Stomach (tissue), 8 donors: ENCODE measurements at regions not wholly inside any gene's neighbourhood (a gene's known extent, or its start where the extent isn't known, plus 50 kb on each side); places are given as distances from the start of the nearest gene placed in this dataset.

Source experiments
- DNase-seq, 2 donors: peaks; one replicate each; pipeline versions ENCODE4 v3.0.0 to v3.0.0-alpha.2; 2013 to 2019
- H3K27ac ChIP-seq, 5 donors: fragments of 200-600 bp in 4 of 5; sonication (generic) in 4 of 5; one replicate each; pipeline ENCODE4 v1.5.1; 2013 to 2019; ENCODE audit warnings: mild to moderate bottlenecking in 1 of 5, moderate library complexity in 1 of 5
- H3K27me3 ChIP-seq, 3 donors: fragments of 200-600 bp; sonication (generic); one replicate each; pipeline ENCODE4 v1.5.1; 2017 to 2019; ENCODE audit warnings: mixed run types in 1 of 3
- H3K36me3 ChIP-seq, 4 donors: fragments of 200-600 bp; sonication (generic); 1 replicate in 3 of 4; 2 replicates in 1 of 4; pipeline ENCODE4 v1.5.1; 2016 to 2019
- H3K4me1 ChIP-seq, 4 donors: fragments of 200-600 bp; sonication (generic); one replicate each; pipeline ENCODE4 v1.5.1; 2016 to 2019
- H3K4me3 ChIP-seq, 4 donors: fragments of 200-600 bp; sonication (generic) in 3 of 4; one replicate each; pipeline ENCODE4 v1.5.1; 2016 to 2019; ENCODE audit warnings: mild to moderate bottlenecking in 1 of 4
- H3K9me3 ChIP-seq, 4 donors: fragments of 200-600 bp; sonication (generic); one replicate each; pipeline ENCODE4 v1.5.1; 2016 to 2019
- EP300 ChIP-seq: sonication (generic); formaldehyde crosslinking; IDR thresholded peaks from one replicate; pipeline ENCODE4 v1.6.1; 2017; ENCODE audit warnings: antibody characterized with exemption
- POLR2A ChIP-seq, 4 donors: fragments of 450-650 bp; IDR thresholded peaks; one replicate each; pipeline ENCODE4 v1.6.1; 2016; ENCODE audit warnings: antibody characterized with exemption in 4 of 4, control low read depth in 2 of 4, mild to moderate bottlenecking in 1 of 4, moderate library complexity in 1 of 4
- POLR2AphosphoS5 ChIP-seq, 3 donors: sonication (generic); formaldehyde crosslinking; IDR thresholded peaks; one replicate each; pipeline ENCODE4 v1.6.1; 2016; ENCODE audit warnings: antibody characterized with exemption in 3 of 3
- WGBS, 5 donors: extraction: QIAGEN DNeasy Blood & Tissue Kit in 3 of 5; methylation state at CpG; one replicate each; pipeline versions ENCODE4 v1.1.5 to v1.1.7; 2013 to 2018; 5-methylcytosine and 5-hydroxymethylcytosine counted together
- intact Hi-C: fragments of 100-400 bp; cut with DNase I; formaldehyde crosslinking; loops from one replicate; pipeline ENCODE4 v1.15.1; 2023; ENCODE audit warnings: low total_unique reads
- TF ChIP-seq, protein P1 (sequence below), 7 experiments: fragments of 450-650 bp in 4 of 7; fragments of 200-600 bp in 3 of 7; sonication (generic) in 3 of 7; IDR thresholded peaks; one replicate each; pipeline ENCODE4 v1.5.1; 2016 to 2019; ENCODE audit warnings: antibody characterized with exemption in 7 of 7, control low read depth in 2 of 7, mild to moderate bottlenecking in 1 of 7
- donor health status: healthy with polysubstance abuse.
- donor health status: Bipolar disorder and iron deficiency.
- donor health status: healthy.

DNA sequence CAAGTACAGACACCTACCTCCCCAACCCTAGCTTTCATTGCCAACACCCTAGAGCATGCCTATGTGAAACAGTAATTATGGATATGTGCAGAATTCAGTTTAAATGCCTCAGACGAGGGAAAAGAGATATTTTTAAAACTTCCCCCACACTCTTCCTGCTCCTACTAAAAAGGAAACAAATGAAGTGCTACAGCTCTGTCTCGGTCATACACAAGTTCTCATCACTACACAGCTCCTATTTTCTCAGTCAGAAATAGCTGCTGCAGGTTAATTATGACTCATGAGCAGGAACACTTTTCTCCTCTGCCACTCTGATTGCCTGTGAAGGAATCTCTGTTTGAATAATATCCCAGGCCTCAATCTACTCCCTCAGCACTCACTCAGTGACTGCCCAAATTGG, 703.6 kb upstream of the FLRT2 start:
- H3K27ac ChIP-seq, result no peak overlapping the region
- no peaks in the 10 kb centered on the region for H3K4me1 ChIP-seq
- H3K9me3 ChIP-seq, result peaks cover 0 to 4% (median 0%) of the 10 kb centered on the region in 4 donors
- intact Hi-C loops, result no loop called here
- 63 to 69% (median 66%) methylated on average over 2 of the region's 2 CpGs for WGBS, 5 donors
- no peaks in the 10 kb centered on the region for H3K36me3 ChIP-seq
- TF ChIP-seq EP300 (no peak), POLR2A (IDR thresholded peaks at IDR 0.05) (no peak), POLR2AphosphoS5 (IDR thresholded peaks at IDR 0.05) (no peak)
- TF ChIP-seq, protein P1, sequence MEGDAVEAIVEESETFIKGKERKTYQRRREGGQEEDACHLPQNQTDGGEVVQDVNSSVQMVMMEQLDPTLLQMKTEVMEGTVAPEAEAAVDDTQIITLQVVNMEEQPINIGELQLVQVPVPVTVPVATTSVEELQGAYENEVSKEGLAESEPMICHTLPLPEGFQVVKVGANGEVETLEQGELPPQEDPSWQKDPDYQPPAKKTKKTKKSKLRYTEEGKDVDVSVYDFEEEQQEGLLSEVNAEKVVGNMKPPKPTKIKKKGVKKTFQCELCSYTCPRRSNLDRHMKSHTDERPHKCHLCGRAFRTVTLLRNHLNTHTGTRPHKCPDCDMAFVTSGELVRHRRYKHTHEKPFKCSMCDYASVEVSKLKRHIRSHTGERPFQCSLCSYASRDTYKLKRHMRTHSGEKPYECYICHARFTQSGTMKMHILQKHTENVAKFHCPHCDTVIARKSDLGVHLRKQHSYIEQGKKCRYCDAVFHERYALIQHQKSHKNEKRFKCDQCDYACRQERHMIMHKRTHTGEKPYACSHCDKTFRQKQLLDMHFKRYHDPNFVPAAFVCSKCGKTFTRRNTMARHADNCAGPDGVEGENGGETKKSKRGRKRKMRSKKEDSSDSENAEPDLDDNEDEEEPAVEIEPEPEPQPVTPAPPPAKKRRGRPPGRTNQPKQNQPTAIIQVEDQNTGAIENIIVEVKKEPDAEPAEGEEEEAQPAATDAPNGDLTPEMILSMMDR (IDR thresholded peaks at IDR 0.05), result no peak
- H3K27me3 ChIP-seq, result no peaks in the 10 kb centered on the region
- no peak overlapping the region for H3K4me3 ChIP-seq
- DNase-seq, result no peak

DNA sequence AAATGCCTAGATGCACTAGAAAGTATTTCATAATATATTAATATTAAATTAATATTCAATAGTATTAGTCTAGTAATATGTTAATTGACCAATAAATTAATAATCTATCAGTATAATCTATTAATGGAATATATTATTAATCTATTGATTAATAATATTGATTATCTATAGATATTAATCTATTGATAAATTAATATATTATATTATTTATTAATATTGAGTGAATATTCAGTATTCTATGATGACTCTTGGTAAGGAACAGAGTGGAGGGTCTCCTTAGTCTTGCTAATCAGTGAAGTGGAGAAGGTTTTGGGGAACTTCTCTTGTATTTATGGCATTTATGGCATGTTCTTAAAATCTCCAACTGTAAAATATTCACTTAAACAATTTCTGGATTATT, 679.3 kb upstream of the FLRT2 start:
- H3K36me3 ChIP-seq, result no peaks in the 10 kb centered on the region
- no peak for DNase-seq
- H3K9me3 ChIP-seq, result no peaks in the 10 kb centered on the region
- intact Hi-C loops, result no loop called here
- TF ChIP-seq POLR2A (IDR thresholded peaks at IDR 0.05) (no peak), EP300 (no peak), POLR2AphosphoS5 (IDR thresholded peaks at IDR 0.05) (no peak)
- TF ChIP-seq, protein P1 (IDR thresholded peaks at IDR 0.05), result no peak
- H3K4me3 ChIP-seq, result no peak overlapping the region
- H3K27ac ChIP-seq, result no peak overlapping the region
- no peaks in the 10 kb centered on the region for H3K27me3 ChIP-seq
- H3K4me1 ChIP-seq, result no peaks in the 10 kb centered on the region

DNA sequence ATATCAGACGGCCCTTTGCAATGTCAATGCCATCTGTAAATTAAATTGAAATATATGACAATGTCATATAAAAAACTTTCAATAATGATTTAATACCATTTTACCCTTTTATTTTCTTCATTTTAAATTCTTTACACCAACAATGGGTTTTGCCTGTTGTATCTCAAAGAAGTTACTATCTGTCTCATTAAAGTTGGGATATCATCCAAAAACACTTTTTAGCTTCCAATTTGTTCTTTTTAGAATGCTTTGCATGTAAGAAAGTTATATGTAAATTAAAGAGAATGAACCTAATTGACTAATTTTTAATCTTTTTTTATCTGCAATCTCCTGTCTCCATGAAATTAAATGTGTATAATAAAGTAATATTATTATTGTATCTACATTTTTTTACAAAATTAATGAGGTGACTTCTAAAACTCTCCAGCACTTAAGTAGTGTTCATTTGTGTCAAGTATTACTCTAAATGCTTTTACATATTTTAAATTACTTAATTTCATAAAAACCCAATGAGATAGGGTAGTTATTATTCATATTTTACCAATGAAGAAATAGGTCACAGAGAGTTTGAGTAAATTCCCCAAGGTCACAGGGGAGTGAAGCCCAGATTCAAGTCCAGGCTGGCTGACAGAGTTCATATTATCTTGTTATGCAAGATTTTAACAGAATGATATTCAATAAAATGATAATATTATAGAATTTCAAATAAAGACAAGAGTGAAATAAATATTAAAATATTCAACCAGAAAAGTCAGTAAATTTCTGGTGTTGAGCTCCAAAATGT, 673.0 kb upstream of the FLRT2 start:
- Histone ChIP-seq H3K27ac (no peak overlapping the region), H3K36me3 (no peaks in the 10 kb centered on the region), H3K27me3 (no peaks in the 10 kb centered on the region), H3K9me3 (no peaks in the 10 kb centered on the region), H3K4me3 (no peak overlapping the region), H3K4me1 (no peaks in the 10 kb centered on the region)
- intact Hi-C loops, result no loop called here
- WGBS, 5 donors, result 31 to 97% (median 81%) methylated on average over 1 of the region's 1 CpG
- DNase-seq, result peak in 1 of 2 donors; percentile 44
- TF ChIP-seq POLR2AphosphoS5 (IDR thresholded peaks at IDR 0.05) (no peak), EP300 (no peak), POLR2A (IDR thresholded peaks at IDR 0.05) (no peak)
- TF ChIP-seq, protein P1 (IDR thresholded peaks at IDR 0.05), result no peak

DNA sequence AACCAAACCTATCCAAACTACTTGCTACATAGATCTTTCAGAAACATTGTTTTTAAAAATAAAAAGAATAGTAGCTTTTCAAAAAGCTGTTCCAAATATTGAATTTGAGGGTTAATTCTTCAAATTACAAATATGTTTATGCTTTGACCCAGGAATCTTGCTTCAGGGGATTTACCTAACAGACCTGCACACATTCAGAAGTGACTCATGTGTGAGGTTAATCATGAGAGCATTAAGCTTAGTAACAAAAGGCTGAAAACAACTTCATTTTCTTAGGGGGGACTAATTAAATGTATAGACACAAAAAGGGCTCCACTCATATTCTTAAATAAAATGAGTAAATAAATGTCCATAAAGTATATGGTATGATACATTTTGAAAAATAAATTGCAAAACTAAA, 672.4 kb upstream of the FLRT2 start:
- intact Hi-C loops, result no loop called here
- H3K36me3 ChIP-seq, result no peaks in the 10 kb centered on the region
- H3K27me3 ChIP-seq, result no peaks in the 10 kb centered on the region
- H3K27ac ChIP-seq, result no peak overlapping the region
- no peak overlapping the region for H3K4me3 ChIP-seq
- no peaks in the 10 kb centered on the region for H3K4me1 ChIP-seq
- no peak for DNase-seq
- TF ChIP-seq POLR2A (IDR thresholded peaks at IDR 0.05) (no peak), POLR2AphosphoS5 (IDR thresholded peaks at IDR 0.05) (no peak)
- TF ChIP-seq, protein P1 (IDR thresholded peaks at IDR 0.05), result no peak
- no peaks in the 10 kb centered on the region for H3K9me3 ChIP-seq
